ENCODE measurements at regions not wholly inside any gene's neighbourhood (a gene's known extent, or its start where the extent isn't known, plus 50 kb on each side); places are given as distances from the start of the nearest gene placed in this dataset.

DNA sequence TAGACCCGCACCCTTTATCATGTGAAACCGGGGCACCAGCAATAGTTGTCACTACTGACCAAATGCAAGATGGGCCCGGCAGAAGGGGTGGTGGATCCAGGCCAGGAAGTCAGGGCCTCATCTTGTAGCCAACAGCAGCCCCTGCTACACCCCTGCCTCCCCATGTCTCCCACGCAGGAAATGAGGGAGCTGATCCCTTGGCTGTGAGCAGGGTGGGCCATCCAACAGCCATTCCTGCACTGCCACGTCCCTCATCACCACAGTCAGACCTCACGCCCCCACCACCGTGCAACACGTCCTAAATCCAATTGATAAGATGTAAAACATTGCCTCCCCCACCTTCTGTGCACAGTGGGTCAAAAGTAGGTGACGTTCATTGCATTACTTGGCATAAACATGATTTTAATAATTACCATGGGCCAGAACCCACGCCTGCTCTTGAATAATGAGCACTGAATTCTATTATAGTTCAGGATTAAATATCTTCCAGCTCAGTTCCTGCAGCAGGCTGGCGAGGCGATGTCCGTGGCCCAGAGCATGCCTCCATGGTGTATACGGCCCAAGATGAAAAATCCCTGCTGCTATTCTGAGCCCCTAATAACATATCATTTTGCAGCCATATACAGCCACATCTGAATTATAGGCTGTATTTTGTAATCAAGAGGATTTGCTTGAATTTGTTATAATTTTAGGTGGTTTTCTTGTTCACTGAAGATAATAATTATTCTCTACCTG is 1373.8 kb downstream of the BRD1 start:
- Histone ChIP-seq H3K9ac (ENCODE audit: low read depth in 1 of 2, low read length in 2 of 2) (no peak overlapping the region), H3K27ac (ENCODE audit: low read depth, low read length) (no peak overlapping the region), H3K27me3 (ENCODE audit: control insufficient read depth in 1 of 2, insufficient read depth in 2 of 2, low read length in 2 of 2) (no peaks in the 10 kb centered on the region), H3K9me3 (ENCODE audit: control insufficient read depth in 1 of 2, low read length in 2 of 2) (no peaks in the 10 kb centered on the region), H3K4me3 (ENCODE audit: low read depth in 1 of 2, low read length in 2 of 2) (no peak overlapping the region), H3K4me1 (ENCODE audit: control insufficient read depth in 1 of 2, insufficient read depth in 2 of 2, low read length in 2 of 2) (no peaks in the 10 kb centered on the region), H3K36me3 (ENCODE audit: control insufficient read depth in 1 of 2, insufficient read depth in 2 of 2, low read length in 2 of 2) (no peaks in the 10 kb centered on the region)

DNA sequence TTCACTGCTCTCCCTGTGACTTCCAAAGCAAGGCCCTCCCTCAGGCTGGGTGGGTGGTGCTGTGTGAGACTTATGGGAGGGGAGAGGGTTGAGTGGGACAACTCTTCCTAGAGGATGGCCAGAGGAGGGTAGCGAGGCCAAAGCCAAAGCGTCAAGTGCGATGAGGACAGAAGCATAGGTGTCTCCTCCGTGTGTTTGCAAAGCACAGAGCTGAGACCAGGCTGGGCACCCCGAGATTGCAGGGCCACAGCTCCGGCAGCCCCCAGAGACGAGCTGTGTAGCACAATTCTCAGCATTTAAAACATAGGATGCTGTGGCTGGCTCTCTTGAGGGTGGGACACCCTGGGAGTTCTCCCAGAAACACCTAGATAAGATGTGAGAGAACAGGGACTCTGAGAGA is 1374.5 kb downstream of the BRD1 start:
- H3K9ac ChIP-seq (ENCODE audit: low read depth in 1 of 2, low read length in 2 of 2) = no peak overlapping the region
- H3K4me1 ChIP-seq (ENCODE audit: control insufficient read depth in 1 of 2, insufficient read depth in 2 of 2, low read length in 2 of 2) = no peaks in the 10 kb centered on the region
- H3K36me3 ChIP-seq (ENCODE audit: control insufficient read depth in 1 of 2, insufficient read depth in 2 of 2, low read length in 2 of 2) = no peaks in the 10 kb centered on the region
- no peaks in the 10 kb centered on the region for H3K27me3 ChIP-seq (ENCODE audit: control insufficient read depth in 1 of 2, insufficient read depth in 2 of 2, low read length in 2 of 2)
- no peaks in the 10 kb centered on the region for H3K9me3 ChIP-seq (ENCODE audit: control insufficient read depth in 1 of 2, low read length in 2 of 2)
- no peak overlapping the region for H3K27ac ChIP-seq (ENCODE audit: low read depth, low read length)
- H3K4me3 ChIP-seq (ENCODE audit: low read depth in 1 of 2, low read length in 2 of 2) = no peak overlapping the region

- H3K9me3 ChIP-seq (ENCODE audit: control insufficient read depth in 1 of 2, low read length in 2 of 2) = no peaks in the 10 kb centered on the region
- H3K4me1 ChIP-seq (ENCODE audit: control insufficient read depth in 1 of 2, insufficient read depth in 2 of 2, low read length in 2 of 2) = no peaks in the 10 kb centered on the region
- H3K27ac ChIP-seq (ENCODE audit: low read depth, low read length) = no peak overlapping the region
- no peak overlapping the region for H3K4me3 ChIP-seq (ENCODE audit: low read depth in 1 of 2, low read length in 2 of 2)
- no peaks in the 10 kb centered on the region for H3K27me3 ChIP-seq (ENCODE audit: control insufficient read depth in 1 of 2, insufficient read depth in 2 of 2, low read length in 2 of 2)
- H3K9ac ChIP-seq (ENCODE audit: low read depth in 1 of 2, low read length in 2 of 2) = no peak overlapping the region
- no peaks in the 10 kb centered on the region for H3K36me3 ChIP-seq (ENCODE audit: control insufficient read depth in 1 of 2, insufficient read depth in 2 of 2, low read length in 2 of 2)
These were observed 1374.9 kb downstream of the BRD1 start for GRCh38 chr22:48452766-48453165.

DNA sequence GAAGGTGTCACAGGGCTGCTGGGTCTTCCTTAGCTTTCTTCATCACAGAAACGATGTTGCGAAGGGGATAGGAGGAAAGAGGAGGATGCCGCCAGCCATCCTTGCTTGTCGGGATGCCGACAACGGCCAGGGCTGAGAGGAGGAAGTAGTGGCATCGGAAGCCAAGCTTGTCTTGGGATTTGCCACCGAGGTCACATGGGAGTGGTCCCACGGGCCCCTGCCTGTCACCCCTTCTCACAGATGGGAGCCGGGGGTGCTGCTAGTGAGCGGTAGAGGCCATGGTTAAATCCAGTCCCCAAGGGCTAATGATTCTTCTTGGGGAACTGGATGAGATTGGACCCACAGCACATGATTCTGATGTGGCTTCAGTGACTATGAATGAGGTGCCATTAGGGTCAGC is 1375.8 kb downstream of the BRD1 start:
- no peaks in the 10 kb centered on the region for H3K36me3 ChIP-seq (ENCODE audit: control insufficient read depth in 1 of 2, insufficient read depth in 2 of 2, low read length in 2 of 2)
- no peaks in the 10 kb centered on the region for H3K4me1 ChIP-seq (ENCODE audit: control insufficient read depth in 1 of 2, insufficient read depth in 2 of 2, low read length in 2 of 2)
- no peaks in the 10 kb centered on the region for H3K9me3 ChIP-seq (ENCODE audit: control insufficient read depth in 1 of 2, low read length in 2 of 2)
- H3K9ac ChIP-seq (ENCODE audit: low read depth in 1 of 2, low read length in 2 of 2) = no peak overlapping the region
- H3K4me3 ChIP-seq (ENCODE audit: low read depth in 1 of 2, low read length in 2 of 2) = no peak overlapping the region
- peaks cover 0 to 3% of the 10 kb centered on the region in 2 donors for H3K27me3 ChIP-seq (ENCODE audit: control insufficient read depth in 1 of 2, insufficient read depth in 2 of 2, low read length in 2 of 2)
- no peak overlapping the region for H3K27ac ChIP-seq (ENCODE audit: low read depth, low read length)

DNA sequence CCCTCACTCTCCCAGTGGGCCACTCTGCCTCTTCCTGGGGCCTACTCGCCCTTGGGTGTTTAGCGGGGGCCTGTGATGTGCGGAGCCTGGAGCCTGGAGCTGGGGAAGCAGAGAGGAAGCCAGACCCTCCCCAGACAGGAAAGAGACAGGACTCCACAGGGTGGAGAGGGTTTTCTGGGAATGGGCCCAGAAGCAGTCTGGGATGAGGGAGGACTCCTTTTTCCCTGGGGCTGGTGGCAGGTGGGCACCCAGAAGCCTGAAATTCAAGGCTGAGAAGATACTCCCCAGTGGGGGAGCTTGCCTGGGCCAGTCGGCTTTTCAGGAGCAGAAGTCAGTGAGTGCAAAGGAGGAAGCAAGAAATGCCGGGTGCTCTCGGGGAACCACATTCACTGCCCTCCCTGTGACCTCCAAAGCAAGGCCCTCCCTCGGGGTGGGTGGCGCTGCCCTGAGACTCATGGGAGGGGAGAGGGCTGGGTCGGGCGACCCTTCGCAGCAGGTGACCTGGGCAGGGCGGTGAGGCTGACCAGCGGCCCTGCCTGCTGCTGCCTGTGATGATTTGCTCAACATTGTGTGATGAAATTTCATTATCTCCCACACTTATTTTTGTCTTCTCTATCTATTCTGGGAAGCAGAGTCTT is 1377.4 kb downstream of the BRD1 start:
- H3K9ac ChIP-seq (ENCODE audit: low read depth in 1 of 2, low read length in 2 of 2) = no peak overlapping the region
- no peaks in the 10 kb centered on the region for H3K36me3 ChIP-seq (ENCODE audit: control insufficient read depth in 1 of 2, insufficient read depth in 2 of 2, low read length in 2 of 2)
- no peaks in the 10 kb centered on the region for H3K4me1 ChIP-seq (ENCODE audit: control insufficient read depth in 1 of 2, insufficient read depth in 2 of 2, low read length in 2 of 2)
- no peaks in the 10 kb centered on the region for H3K9me3 ChIP-seq (ENCODE audit: control insufficient read depth in 1 of 2, low read length in 2 of 2)
- peaks cover 0 to 3% of the 10 kb centered on the region in 2 donors for H3K27me3 ChIP-seq (ENCODE audit: control insufficient read depth in 1 of 2, insufficient read depth in 2 of 2, low read length in 2 of 2)
- no peak overlapping the region for H3K27ac ChIP-seq (ENCODE audit: low read depth, low read length)
- no peak overlapping the region for H3K4me3 ChIP-seq (ENCODE audit: low read depth in 1 of 2, low read length in 2 of 2)

DNA sequence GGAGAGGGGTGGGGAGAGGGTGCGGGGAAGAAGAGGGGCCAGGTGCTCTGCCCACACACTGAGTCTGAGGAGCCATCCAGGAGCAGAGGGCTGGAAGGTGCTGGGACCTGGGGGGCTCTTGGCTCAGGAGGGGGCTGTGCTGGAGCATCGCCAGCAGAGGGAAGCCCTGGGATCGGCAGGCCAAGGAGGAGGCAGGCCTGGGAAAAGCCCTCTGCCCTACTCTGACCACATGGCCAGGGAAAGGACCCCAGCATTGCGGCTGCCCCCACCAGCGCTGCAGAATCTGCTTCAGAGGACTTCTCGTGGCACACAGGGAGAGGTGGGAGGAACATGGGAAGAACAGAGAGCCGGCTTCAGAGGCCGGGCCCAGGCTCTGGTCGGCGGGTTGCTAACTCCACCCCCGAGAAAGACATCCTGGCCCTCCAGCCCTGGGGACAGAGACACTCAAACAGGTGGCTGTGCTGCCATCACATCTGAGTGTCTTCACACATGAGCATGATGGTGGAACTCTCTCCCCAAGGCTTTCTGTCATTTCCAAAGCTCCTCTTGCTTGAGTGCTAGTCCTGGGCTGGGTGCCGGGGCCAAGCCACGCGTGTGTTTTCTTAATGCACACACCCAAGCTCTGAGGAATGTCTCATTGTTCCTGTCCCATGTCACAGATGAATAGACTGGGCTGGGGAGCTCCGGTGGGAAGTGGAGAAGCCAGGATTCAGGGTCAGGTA is 1378.0 kb downstream of the BRD1 start:
- peaks cover 0 to 3% of the 10 kb centered on the region in 2 donors for H3K27me3 ChIP-seq (ENCODE audit: control insufficient read depth in 1 of 2, insufficient read depth in 2 of 2, low read length in 2 of 2)
- no peaks in the 10 kb centered on the region for H3K9me3 ChIP-seq (ENCODE audit: control insufficient read depth in 1 of 2, low read length in 2 of 2)
- H3K4me3 ChIP-seq (ENCODE audit: low read depth in 1 of 2, low read length in 2 of 2) = no peak overlapping the region
- H3K4me1 ChIP-seq (ENCODE audit: control insufficient read depth in 1 of 2, insufficient read depth in 2 of 2, low read length in 2 of 2) = no peaks in the 10 kb centered on the region
- no peak overlapping the region for H3K9ac ChIP-seq (ENCODE audit: low read depth in 1 of 2, low read length in 2 of 2)
- H3K27ac ChIP-seq (ENCODE audit: low read depth, low read length) = no peak overlapping the region
- no peaks in the 10 kb centered on the region for H3K36me3 ChIP-seq (ENCODE audit: control insufficient read depth in 1 of 2, insufficient read depth in 2 of 2, low read length in 2 of 2)

- peaks cover 0 to 3% of the 10 kb centered on the region in 2 donors for H3K27me3 ChIP-seq (ENCODE audit: control insufficient read depth in 1 of 2, insufficient read depth in 2 of 2, low read length in 2 of 2)
- no peaks in the 10 kb centered on the region for H3K4me1 ChIP-seq (ENCODE audit: control insufficient read depth in 1 of 2, insufficient read depth in 2 of 2, low read length in 2 of 2)
- H3K4me3 ChIP-seq (ENCODE audit: low read depth in 1 of 2, low read length in 2 of 2) = no peak overlapping the region
- no peaks in the 10 kb centered on the region for H3K36me3 ChIP-seq (ENCODE audit: control insufficient read depth in 1 of 2, insufficient read depth in 2 of 2, low read length in 2 of 2)
- no peak overlapping the region for H3K9ac ChIP-seq (ENCODE audit: low read depth in 1 of 2, low read length in 2 of 2)
- H3K9me3 ChIP-seq (ENCODE audit: control insufficient read depth in 1 of 2, low read length in 2 of 2) = no peaks in the 10 kb centered on the region
- H3K27ac ChIP-seq (ENCODE audit: low read depth, low read length) = no peak overlapping the region
These were observed 1378.9 kb downstream of the BRD1 start for GRCh38 chr22:48448821-48449220.

DNA sequence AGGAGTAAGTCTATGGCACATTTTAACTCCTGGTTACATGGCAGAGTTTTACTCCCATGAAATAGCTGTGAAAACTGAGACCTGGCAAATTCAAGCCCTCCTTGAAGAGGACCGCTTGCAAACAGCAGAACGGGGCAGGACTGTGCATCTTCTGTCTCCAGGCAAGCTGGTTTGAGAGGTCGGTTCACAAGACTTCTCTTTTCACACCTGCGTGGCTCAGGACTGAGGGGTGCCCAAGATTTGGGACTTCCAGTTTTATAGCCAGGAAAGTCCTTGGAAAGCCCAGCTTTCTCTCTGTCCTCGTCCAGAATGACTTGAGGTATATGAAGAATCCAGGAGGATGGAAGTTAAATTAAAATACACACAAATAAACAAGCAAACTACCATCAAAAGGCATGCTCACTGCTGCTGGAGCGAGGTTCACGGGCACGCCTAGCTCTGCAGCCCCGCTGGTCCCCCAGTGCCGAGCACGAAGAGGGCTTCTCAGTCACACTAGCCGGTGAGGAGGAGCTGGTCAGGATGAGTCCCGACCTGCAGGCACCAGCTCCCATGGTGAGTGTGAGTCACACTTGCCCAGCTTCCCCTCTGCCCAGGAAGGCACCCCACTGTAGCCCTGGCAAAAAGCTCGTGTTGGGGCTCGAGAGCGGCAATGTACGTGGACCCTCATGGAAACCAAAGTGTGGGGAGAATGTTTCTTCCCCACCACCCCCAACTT is 1382.4 kb downstream of the BRD1 start:
- Histone ChIP-seq H3K36me3 (ENCODE audit: control insufficient read depth in 1 of 2, insufficient read depth in 2 of 2, low read length in 2 of 2) (no peaks in the 10 kb centered on the region), H3K4me3 (ENCODE audit: low read depth in 1 of 2, low read length in 2 of 2) (no peak overlapping the region), H3K9me3 (ENCODE audit: control insufficient read depth in 1 of 2, low read length in 2 of 2) (no peaks in the 10 kb centered on the region), H3K4me1 (ENCODE audit: control insufficient read depth in 1 of 2, insufficient read depth in 2 of 2, low read length in 2 of 2) (no peaks in the 10 kb centered on the region), H3K27me3 (ENCODE audit: control insufficient read depth in 1 of 2, insufficient read depth in 2 of 2, low read length in 2 of 2) (peaks cover 0 to 8% of the 10 kb centered on the region in 2 donors), H3K27ac (ENCODE audit: low read depth, low read length) (no peak overlapping the region), H3K9ac (ENCODE audit: low read depth in 1 of 2, low read length in 2 of 2) (no peak overlapping the region)

GRCh38 chr22:48444320-48445112 is 1383.2 kb downstream of the BRD1 start:
- Histone ChIP-seq H3K4me3 (ENCODE audit: low read depth in 1 of 2, low read length in 2 of 2) (no peak overlapping the region), H3K36me3 (ENCODE audit: control insufficient read depth in 1 of 2, insufficient read depth in 2 of 2, low read length in 2 of 2) (no peaks in the 10 kb centered on the region), H3K4me1 (ENCODE audit: control insufficient read depth in 1 of 2, insufficient read depth in 2 of 2, low read length in 2 of 2) (no peaks in the 10 kb centered on the region), H3K27ac (ENCODE audit: low read depth, low read length) (no peak overlapping the region), H3K27me3 (ENCODE audit: control insufficient read depth in 1 of 2, insufficient read depth in 2 of 2, low read length in 2 of 2) (peaks cover 0 to 8% of the 10 kb centered on the region in 2 donors), H3K9ac (ENCODE audit: low read depth in 1 of 2, low read length in 2 of 2) (no peak overlapping the region), H3K9me3 (ENCODE audit: control insufficient read depth in 1 of 2, low read length in 2 of 2) (no peaks in the 10 kb centered on the region)

All from duodenal mucosa (tissue), 2 donors.